Stimulated activated effector memory CD8-positive, alpha-beta T cell treated with anti-CD3 and anti-CD28 coated beads, Interleukin-12 subunit alpha, Interleukin-12 subunit beta, amount 100 ng/mL, for 72 hours (primary cell): ENCODE measurements at regions not wholly inside any gene's neighbourhood (a gene's known extent, or its start where the extent isn't known, plus 50 kb on each side); places are given as distances from the start of the nearest gene placed in this dataset.

Experiments used
- ATAC-seq: fragments of 150-1000 bp; cut with Tn5 transposase; 2 replicates; pipeline ENCODE4 v1.10.0; 2021
- DNase-seq, 2 donors: peaks; one replicate each; pipeline ENCODE4 v3.0.0; 2021 to 2022; ENCODE audit warnings: low spot score in 2 of 2
- H3K27ac Mint-ChIP-seq: one replicate; pipeline ENCODE4 v1.8.0; 2022; ENCODE audit warnings: mild to moderate bottlenecking, mixed read lengths
- H3K36me3 Mint-ChIP-seq: one replicate; pipeline ENCODE4 v1.8.0; 2022; ENCODE audit warnings: mild to moderate bottlenecking, mixed read lengths
- H3K4me1 Mint-ChIP-seq: one replicate; pipeline ENCODE4 v1.8.0; 2022; ENCODE audit warnings: mixed read lengths
- H3K4me3 Mint-ChIP-seq: one replicate; pipeline ENCODE4 v1.8.0; 2022; ENCODE audit warnings: mild to moderate bottlenecking, mixed read lengths
- H3K9me3 Mint-ChIP-seq: one replicate; pipeline ENCODE4 v1.8.0; 2022; ENCODE audit warnings: mixed read lengths

DNA sequence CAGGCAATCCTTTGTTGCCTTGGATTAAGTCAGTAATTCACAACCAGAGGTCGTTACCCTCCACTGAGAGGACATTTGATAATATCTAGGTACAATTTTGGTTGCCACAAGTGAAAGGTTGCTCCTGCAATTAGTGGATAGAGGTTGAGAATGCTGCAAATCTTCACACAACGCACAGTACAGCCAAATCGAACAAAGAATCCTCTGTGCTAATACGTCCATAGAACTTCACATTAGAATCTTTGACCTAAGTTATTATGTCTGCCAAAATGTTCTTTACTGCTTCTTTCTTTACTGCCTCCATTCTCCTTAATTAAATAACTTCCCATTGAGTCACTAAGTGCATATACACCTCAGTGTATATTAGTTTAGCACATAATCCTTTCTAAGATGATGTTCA lies 879.5 kb downstream of the TRIB2 start:
- Mint-ChIP-seq H3K4me1 (no peaks in the 10 kb centered on the region), H3K4me3 (no peak overlapping the region), H3K9me3 (peaks cover 6% of the 10 kb centered on the region), H3K36me3 (no peaks in the 10 kb centered on the region), H3K27ac (no peak overlapping the region)
- ATAC-seq (no peak), DNase-seq (no peak)

DNA sequence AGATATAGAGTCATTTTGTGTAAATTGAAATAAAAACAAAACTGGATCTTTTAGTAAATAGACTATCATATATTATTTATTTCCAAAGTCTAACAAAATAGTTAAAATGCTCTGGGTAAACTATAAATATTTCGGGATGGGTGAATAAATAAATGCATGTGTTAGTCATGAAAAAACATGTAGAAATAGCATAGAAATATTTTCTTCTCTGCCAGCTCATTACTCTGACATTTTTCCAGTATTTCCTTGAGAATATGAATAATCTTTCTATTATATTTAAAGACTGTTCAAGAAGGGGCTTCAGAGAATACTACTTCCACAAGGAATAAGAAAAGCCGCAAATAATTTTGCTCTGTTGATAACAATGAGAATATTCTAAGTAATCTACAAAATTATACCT lies 880.4 kb downstream of the TRIB2 start:
- ATAC-seq (no peak), DNase-seq (no peak)

DNA sequence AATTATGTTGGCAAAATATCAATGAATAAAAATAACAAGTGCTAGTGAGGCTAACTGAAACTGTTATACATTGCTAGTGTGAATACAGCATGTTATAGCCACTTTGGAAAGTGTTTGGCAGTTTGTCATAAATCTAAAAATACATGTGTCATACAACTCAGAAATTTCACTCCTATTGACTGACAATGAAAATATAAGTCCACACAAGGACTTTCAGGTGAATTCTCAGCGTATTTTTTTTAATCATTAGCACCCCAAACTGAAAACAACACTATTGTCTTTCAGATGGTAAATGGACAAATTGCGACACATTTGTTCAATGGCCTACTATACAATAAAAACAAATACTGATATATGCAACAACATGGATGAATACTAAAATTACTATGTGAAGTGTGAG lies 884.8 kb downstream of the TRIB2 start:
- no peak for DNase-seq
- Mint-ChIP-seq H3K9me3 (peaks cover 4% of the 10 kb centered on the region), H3K4me3 (no peak overlapping the region), H3K27ac (no peak overlapping the region), H3K4me1 (no peaks in the 10 kb centered on the region), H3K36me3 (no peaks in the 10 kb centered on the region)
- ATAC-seq = no peak

More for the DNA sequence above, 880.4 kb downstream of the TRIB2 start:
- H3K9me3 Mint-ChIP-seq = peaks cover 3% of the 10 kb centered on the region
- no peaks in the 10 kb centered on the region for H3K36me3 Mint-ChIP-seq
- no peak overlapping the region for H3K4me3 Mint-ChIP-seq
- H3K27ac Mint-ChIP-seq = no peak overlapping the region
- no peaks in the 10 kb centered on the region for H3K4me1 Mint-ChIP-seq

DNA sequence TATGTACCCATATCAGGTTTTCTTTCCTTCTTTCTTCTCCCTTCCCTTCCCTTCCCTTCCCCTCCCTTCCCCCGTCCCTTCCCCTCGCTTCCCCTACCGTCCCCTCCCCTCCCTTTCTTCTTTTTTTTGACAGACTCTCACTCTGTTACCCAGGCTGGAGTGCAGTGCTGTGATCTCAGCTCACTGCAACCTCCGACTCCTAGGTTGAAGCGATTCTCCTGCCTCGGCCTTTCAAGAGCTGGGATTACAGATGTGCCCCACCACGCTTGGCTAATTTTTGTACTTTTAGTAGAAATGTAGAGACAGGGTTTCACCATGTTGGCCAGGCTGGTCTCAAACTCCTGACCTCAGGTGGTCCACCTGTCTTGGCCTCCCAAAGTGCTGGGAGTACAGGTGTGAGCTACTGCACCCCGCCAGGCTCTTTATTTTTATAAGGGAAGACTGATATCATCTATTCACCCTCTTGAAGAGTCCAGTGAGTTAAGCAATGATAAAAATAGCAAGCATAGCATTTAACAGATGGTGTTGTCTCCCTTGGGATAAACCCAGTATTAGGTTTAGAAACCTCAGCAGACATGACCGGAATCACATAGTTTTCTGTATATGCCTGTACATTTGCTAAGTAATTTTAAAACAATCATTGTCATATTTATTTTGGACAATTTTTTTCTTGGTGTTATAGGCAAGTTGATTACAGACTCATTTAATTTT lies 888.4 kb downstream of the TRIB2 start:
- H3K27ac Mint-ChIP-seq = no peak overlapping the region
- H3K4me3 Mint-ChIP-seq = no peak overlapping the region
- H3K9me3 Mint-ChIP-seq = peaks cover 7% of the 10 kb centered on the region
- ATAC-seq (no peak), DNase-seq (no peak)
- no peaks in the 10 kb centered on the region for H3K4me1 Mint-ChIP-seq
- no peaks in the 10 kb centered on the region for H3K36me3 Mint-ChIP-seq

DNA sequence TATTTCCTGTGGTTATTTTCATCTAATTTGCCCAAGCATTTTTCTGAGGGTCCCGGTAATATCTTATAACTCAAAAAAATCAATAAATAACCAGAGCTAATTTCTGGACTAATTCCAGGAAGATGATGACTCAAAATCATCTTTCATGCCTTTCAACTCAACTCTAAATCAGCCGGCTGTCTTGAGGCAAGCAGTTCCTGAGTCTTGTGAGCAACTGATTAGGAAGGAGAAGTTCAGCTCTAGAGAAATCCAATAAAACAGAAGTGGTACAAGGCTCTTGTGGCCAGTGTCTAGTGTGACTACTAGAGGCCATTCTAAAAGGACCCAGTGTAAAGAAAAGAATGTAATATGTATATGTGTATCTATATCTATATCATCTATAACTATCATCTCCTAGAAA lies 890.4 kb downstream of the TRIB2 start:
- H3K9me3 Mint-ChIP-seq = peaks cover 13% of the 10 kb centered on the region
- H3K4me3 Mint-ChIP-seq = no peak overlapping the region
- ATAC-seq = no peak
- no peaks in the 10 kb centered on the region for H3K4me1 Mint-ChIP-seq
- no peak overlapping the region for H3K27ac Mint-ChIP-seq
- no peak for DNase-seq
- H3K36me3 Mint-ChIP-seq = no peaks in the 10 kb centered on the region

DNA sequence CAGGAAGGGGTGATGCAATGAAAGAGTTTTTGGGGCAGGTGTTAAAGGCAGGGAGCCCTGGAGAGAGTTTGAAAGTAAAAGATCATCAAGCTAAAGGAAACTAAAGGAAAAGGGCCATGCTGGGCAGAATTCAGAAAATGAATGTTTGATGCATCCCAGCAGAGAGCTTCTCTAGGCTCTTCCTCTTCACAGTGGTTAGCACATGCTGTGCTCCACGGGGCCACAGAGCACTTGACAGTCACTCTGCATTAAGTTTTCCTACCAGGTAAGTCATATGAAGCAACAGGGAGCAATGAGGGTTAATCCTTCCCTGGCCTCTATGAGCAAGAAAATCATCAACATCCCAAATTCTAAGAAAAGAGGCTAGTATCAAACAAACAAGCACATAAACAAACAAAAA lies 895.2 kb downstream of the TRIB2 start:
- Mint-ChIP-seq H3K36me3 (no peaks in the 10 kb centered on the region), H3K27ac (no peak overlapping the region), H3K9me3 (peaks cover 9% of the 10 kb centered on the region), H3K4me1 (no peaks in the 10 kb centered on the region), H3K4me3 (no peak overlapping the region)
- ATAC-seq = no peak
- no peak for DNase-seq

DNA sequence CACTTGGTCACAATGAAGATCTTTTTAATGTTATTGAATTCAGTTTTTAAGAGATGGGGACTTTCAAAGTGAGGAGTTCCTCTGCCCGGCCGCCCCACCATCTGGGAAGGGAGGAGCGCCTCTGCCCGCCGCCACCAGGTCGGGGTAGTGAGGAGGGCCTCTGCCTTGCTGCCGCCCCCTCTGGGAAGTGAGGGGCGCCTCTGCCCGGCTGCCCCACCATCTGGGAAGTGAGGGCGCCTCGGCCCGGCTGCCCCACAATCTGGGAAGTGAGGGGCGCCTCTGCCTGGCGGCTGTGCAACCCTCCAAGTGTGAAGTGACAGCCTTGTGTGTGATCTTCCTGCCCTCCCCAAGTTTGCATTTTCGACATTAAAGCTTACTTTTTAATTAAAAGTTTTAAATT lies 899.3 kb downstream of the TRIB2 start:
- Mint-ChIP-seq H3K4me3 (no peak overlapping the region), H3K9me3 (peaks cover 4% of the 10 kb centered on the region), H3K4me1 (no peaks in the 10 kb centered on the region), H3K27ac (no peak overlapping the region), H3K36me3 (no peaks in the 10 kb centered on the region)
- ATAC-seq = no peak
- no peak for DNase-seq

DNA sequence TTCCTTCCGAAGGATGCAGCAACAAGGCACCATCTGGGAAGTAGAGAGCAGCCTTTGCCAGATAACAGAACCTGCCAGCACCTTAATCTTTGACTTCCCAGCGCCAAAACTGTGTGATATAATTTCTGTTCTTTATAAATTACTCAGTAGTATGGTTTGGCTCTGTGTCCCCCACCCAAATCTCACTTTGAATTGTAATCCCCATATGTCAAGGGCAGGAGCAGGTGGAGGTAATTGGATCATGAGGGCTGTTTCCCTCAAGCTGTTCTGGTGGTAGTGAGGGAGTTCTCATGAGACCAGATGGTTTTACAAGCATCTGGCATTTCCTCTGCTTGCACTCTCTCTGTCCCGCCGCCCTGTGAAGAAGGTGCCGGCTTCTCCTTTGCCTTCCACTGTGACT lies 899.9 kb downstream of the TRIB2 start:
- DNase-seq (no peak), ATAC-seq (no peak)
- Mint-ChIP-seq H3K27ac (no peak overlapping the region), H3K9me3 (peaks cover 3% of the 10 kb centered on the region), H3K4me3 (no peak overlapping the region), H3K36me3 (no peaks in the 10 kb centered on the region), H3K4me1 (no peaks in the 10 kb centered on the region)

DNA sequence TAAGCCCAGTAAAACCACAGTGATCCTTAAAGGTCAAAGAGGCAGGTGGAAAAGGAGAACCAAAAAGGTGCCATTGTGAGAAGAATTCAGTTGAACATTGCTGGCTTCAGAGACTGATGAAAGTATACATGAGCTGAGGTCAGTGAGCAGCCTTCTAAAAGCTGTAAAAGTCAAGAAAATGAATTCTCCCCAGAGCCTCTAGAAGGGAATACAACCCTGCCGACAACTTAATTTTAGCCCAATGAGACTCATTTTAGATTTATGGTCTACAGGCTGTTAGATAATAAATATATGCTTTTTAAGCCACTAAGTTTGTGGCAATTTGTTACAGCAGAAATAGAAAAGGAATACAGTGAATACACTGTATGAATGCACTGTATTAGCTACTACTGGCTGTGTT lies 911.4 kb downstream of the TRIB2 start:
- no peaks in the 10 kb centered on the region for H3K4me1 Mint-ChIP-seq
- H3K9me3 Mint-ChIP-seq = peaks cover 15% of the 10 kb centered on the region
- no peak for ATAC-seq
- H3K36me3 Mint-ChIP-seq = no peaks in the 10 kb centered on the region
- no peak for DNase-seq
- H3K27ac Mint-ChIP-seq = no peak overlapping the region
- H3K4me3 Mint-ChIP-seq = no peak overlapping the region

DNA sequence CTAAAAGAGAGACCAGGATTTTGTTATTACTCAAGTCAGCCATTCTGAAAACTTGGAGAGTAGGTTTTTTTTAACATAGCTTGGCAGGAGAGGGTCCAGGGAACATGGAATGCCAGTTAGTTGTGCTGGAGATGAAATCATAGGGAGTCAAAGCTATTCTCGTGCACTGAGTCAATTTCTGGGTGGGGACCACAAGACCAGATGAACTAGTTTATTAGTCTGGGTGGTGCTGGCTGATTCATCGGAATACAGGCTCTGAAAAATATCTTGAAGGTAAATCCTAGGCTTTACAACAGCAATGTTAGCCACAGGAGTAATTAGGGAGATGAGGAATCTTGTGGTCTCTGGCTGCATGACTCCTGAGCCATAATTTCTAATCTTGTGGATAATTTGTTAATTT lies 921.4 kb downstream of the TRIB2 start:
- H3K9me3 Mint-ChIP-seq = peaks cover 10% of the 10 kb centered on the region
- no peak overlapping the region for H3K27ac Mint-ChIP-seq
- DNase-seq = no peak
- H3K36me3 Mint-ChIP-seq = no peaks in the 10 kb centered on the region
- no peak for ATAC-seq
- no peaks in the 10 kb centered on the region for H3K4me1 Mint-ChIP-seq
- H3K4me3 Mint-ChIP-seq = no peak overlapping the region

DNA sequence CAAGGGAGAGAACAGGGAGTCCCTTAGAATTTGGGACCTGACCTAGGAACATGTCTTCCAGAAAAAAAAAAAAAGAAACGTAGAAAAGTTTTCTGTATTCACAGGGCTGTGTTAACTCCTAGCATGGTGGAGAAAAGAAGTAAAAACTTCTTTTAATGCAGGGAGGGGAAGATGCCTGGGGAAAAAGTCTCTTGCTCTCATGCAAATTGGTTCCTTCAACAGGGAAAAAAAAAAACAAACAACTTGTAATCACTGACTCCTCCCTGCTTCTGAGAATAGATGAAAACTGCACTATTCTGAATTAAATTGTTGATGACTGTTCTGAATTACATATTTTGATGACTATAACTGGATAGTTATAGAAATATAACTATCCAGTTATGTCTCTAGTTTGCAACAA lies 933.2 kb downstream of the TRIB2 start:
- no peak for ATAC-seq
- DNase-seq = no peak
- H3K27ac Mint-ChIP-seq = no peak overlapping the region
- H3K4me3 Mint-ChIP-seq = no peak overlapping the region
- no peaks in the 10 kb centered on the region for H3K4me1 Mint-ChIP-seq
- H3K36me3 Mint-ChIP-seq = no peaks in the 10 kb centered on the region
- peaks cover 14% of the 10 kb centered on the region for H3K9me3 Mint-ChIP-seq

DNA sequence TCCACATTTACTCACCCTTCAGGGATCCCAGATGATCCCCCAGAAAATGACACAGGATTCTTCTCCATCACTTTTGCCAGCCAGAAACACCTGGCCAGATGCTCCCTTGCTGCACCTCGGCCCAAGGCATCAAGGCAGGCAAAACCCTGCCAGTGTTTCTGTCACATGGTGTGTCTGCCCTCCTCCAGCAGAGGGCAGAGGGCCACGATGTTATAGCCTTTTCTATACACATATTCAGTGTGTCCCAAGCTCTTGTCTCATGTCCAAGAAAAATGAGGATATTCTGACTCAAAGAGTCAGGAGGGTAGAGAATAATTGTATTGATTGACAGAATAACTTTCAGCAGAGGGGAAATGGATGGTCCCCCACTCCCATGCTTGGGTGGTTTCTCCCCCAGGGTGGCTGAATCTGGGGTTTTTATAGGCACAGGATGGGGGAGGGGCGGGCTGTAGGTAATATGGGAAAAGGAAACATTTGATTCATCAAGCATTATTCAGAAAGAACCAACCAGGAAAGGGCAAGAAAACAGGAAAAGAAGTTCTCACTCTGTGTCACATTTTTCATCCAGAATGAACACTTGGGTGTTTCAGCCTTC lies 933.9 kb downstream of the TRIB2 start:
- no peaks in the 10 kb centered on the region for H3K36me3 Mint-ChIP-seq
- no peaks in the 10 kb centered on the region for H3K4me1 Mint-ChIP-seq
- H3K9me3 Mint-ChIP-seq = peaks cover 14% of the 10 kb centered on the region
- no peak for ATAC-seq
- H3K4me3 Mint-ChIP-seq = no peak overlapping the region
- no peak for DNase-seq
- no peak overlapping the region for H3K27ac Mint-ChIP-seq

DNA sequence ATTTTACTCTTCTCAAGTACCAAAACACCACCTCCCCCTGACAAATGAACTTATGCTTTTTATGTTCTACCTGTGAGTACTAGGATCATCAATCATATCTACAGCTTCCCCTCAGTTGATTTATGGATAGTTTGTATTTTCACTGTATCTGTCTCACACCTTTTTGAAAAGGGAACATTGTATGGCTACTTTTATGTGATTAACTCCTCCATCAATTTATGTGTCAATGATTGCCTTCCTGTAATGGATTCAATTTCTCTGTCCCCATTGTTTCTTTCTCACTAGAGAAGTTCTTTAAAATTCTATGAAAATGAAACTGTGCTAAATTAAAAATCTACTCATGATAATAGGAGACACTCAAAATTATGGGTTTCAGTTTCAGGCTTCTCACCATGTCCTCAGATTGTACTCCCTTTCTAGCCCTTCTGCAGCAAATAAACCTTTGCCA lies 935.0 kb downstream of the TRIB2 start:
- no peak for ATAC-seq
- no peak for DNase-seq
- no peaks in the 10 kb centered on the region for H3K36me3 Mint-ChIP-seq
- H3K27ac Mint-ChIP-seq = no peak overlapping the region
- no peaks in the 10 kb centered on the region for H3K4me1 Mint-ChIP-seq
- peaks cover 14% of the 10 kb centered on the region for H3K9me3 Mint-ChIP-seq
- H3K4me3 Mint-ChIP-seq = no peak overlapping the region

DNA sequence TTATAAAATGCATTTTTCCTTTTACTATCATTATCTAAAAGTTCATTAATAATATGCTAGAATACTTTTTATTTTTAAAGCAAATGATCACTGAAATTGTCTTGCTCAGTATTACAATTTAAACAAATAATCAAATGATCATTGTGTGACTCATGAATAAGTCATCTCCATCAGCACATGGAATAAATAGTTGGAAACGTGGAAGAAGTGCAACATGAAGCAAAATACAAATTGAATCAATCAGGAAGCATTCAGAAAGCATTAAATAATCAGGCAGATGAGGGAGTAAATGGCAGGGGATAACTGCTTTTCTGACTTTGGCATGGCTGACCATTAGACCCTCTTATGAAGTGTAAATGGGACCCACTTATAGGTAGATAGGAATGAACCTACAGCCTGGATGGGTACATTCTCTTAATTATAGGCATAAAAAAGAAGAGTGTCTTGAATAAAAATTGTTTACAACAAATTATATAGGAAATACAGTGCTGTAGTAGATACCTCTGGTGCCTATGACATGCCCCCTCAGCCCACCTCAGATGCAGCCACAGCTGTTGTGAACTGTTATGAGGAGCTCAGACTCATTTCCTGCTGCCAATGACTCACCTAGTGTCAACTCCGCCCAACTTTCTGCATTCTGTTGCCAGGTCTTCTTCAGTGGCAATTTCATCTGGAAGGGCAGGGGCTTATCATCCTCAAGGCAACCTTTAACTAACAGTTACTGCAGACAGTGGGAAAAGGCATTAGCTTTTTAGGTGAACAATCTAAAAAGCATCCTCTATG lies 936.0 kb downstream of the TRIB2 start:
- peaks cover 11% of the 10 kb centered on the region for H3K9me3 Mint-ChIP-seq
- no peaks in the 10 kb centered on the region for H3K36me3 Mint-ChIP-seq
- no peak for DNase-seq
- no peak overlapping the region for H3K27ac Mint-ChIP-seq
- peak; percentile 42 for ATAC-seq
- no peaks in the 10 kb centered on the region for H3K4me1 Mint-ChIP-seq
- no peak overlapping the region for H3K4me3 Mint-ChIP-seq

DNA sequence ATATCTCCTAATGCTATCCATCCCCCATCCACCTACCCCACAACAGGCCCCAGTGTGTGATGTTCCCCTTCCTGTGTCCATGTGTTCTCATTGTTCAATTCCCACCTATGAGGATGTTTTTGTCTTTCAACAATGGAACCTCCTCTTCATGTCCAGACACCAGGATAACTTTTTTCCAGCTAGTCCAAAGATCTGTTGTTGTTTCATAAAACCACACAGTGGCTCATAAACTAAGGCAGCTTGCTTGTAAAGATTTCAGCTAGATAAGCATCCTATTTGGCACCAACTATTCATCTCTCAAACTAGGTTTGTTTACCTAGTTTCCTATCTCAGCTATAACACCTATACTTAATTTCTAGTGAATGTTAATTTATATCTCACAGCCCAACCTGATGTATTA lies 937.7 kb downstream of the TRIB2 start:
- H3K36me3 Mint-ChIP-seq = no peaks in the 10 kb centered on the region
- H3K4me3 Mint-ChIP-seq = no peak overlapping the region
- DNase-seq (no peak), ATAC-seq (no peak)
- H3K9me3 Mint-ChIP-seq = peaks cover 11% of the 10 kb centered on the region
- no peak overlapping the region for H3K27ac Mint-ChIP-seq
- no peaks in the 10 kb centered on the region for H3K4me1 Mint-ChIP-seq

DNA sequence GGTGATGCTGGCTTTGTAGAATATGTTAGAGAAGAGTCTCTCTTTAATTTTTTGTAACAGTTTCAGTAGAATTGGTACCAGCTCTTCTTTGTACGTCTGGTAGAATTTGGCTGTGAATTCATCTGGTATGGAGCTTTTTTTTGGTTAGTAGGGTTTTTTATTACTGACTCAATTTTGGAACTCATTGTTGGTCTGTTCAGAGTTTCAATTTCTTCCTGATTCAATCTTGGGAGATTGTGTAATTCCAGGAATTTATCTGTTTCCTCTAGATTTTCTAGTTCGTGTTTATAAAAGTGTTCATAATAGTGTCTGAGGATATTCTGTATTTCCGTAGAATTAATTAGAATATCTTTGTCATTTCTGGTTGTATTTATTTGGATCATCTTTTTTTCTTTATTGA lies 943.5 kb downstream of the TRIB2 start:
- H3K4me3 Mint-ChIP-seq = no peak overlapping the region
- ATAC-seq (no peak), DNase-seq (no peak)
- H3K4me1 Mint-ChIP-seq = no peaks in the 10 kb centered on the region
- H3K9me3 Mint-ChIP-seq = peaks cover 3% of the 10 kb centered on the region
- no peaks in the 10 kb centered on the region for H3K36me3 Mint-ChIP-seq
- no peak overlapping the region for H3K27ac Mint-ChIP-seq
